ENCODE measurements at regions not wholly inside any gene's neighbourhood (a gene's known extent, or its start where the extent isn't known, plus 50 kb on each side); places are given as distances from the start of the nearest gene placed in this dataset.

- Histone ChIP-seq H3K27ac (replicated peaks) (no peak overlapping the region), H3K4me3 (replicated peaks; ENCODE audit: insufficient read depth, low read length) (no peak overlapping the region), H3K27me3 (ENCODE audit: insufficient read depth, poor library complexity, severe bottlenecking) (no peaks in the 10 kb centered on the region)
- TF ChIP-seq POLR2AphosphoS5 (IDR thresholded peaks at IDR 0.05; ENCODE audit: low read depth), result no peak
- no peak for TF ChIP-seq SPI1 (IDR thresholded peaks at IDR 0.05; ENCODE audit: borderline replicate concordance, low read depth)
- TF ChIP-seq REST (IDR thresholded peaks at IDR 0.05; ENCODE audit: insufficient replicate concordance, low read depth), result no peak
- no peak for TF ChIP-seq GABPA (IDR thresholded peaks at IDR 0.05; ENCODE audit: low read depth)
- no peak for TF ChIP-seq CTCF (IDR thresholded peaks at IDR 0.05; ENCODE audit: insufficient read depth, low read length)
- DNase-seq (ENCODE audit: low read depth in 1 of 2, low spot score in 1 of 2), result no peak
Observed at GRCh38 chr10:9596368-9596920, 1421.2 kb upstream of the CELF2 start.

- H3K27me3 ChIP-seq (ENCODE audit: insufficient read depth, poor library complexity, severe bottlenecking), result no peaks in the 10 kb centered on the region
- DNase-seq (ENCODE audit: low read depth in 1 of 2, low spot score in 1 of 2), result no peak
- no peak overlapping the region for H3K4me3 ChIP-seq (replicated peaks; ENCODE audit: insufficient read depth, low read length)
- TF ChIP-seq CTCF (IDR thresholded peaks at IDR 0.05; ENCODE audit: insufficient read depth, low read length), result no peak
- TF ChIP-seq POLR2AphosphoS5 (IDR thresholded peaks at IDR 0.05; ENCODE audit: low read depth), result no peak
- TF ChIP-seq GABPA (IDR thresholded peaks at IDR 0.05; ENCODE audit: low read depth), result no peak
- TF ChIP-seq REST (IDR thresholded peaks at IDR 0.05; ENCODE audit: insufficient replicate concordance, low read depth), result no peak
- TF ChIP-seq SPI1 (IDR thresholded peaks at IDR 0.05; ENCODE audit: borderline replicate concordance, low read depth), result no peak
- H3K27ac ChIP-seq (replicated peaks), result no peak overlapping the region
Observed at GRCh38 chr10:9602998-9603397, 1414.7 kb upstream of the CELF2 start.

- Histone ChIP-seq H3K27me3 (ENCODE audit: insufficient read depth, poor library complexity, severe bottlenecking) (no peaks in the 10 kb centered on the region), H3K4me3 (replicated peaks; ENCODE audit: insufficient read depth, low read length) (no peak overlapping the region), H3K27ac (replicated peaks) (no peak overlapping the region)
- no peak for DNase-seq (ENCODE audit: low read depth in 1 of 2, low spot score in 1 of 2)
- TF ChIP-seq GABPA (IDR thresholded peaks at IDR 0.05; ENCODE audit: low read depth) (no peak), POLR2AphosphoS5 (IDR thresholded peaks at IDR 0.05; ENCODE audit: low read depth) (no peak), REST (IDR thresholded peaks at IDR 0.05; ENCODE audit: insufficient replicate concordance, low read depth) (no peak), CTCF (IDR thresholded peaks at IDR 0.05; ENCODE audit: insufficient read depth, low read length) (no peak), SPI1 (IDR thresholded peaks at IDR 0.05; ENCODE audit: borderline replicate concordance, low read depth) (no peak)
Observed at GRCh38 chr10:9603972-9604371, 1413.7 kb upstream of the CELF2 start.

All from HL-60 (cell line).